Left lung (tissue), 4 donors: ENCODE measurements at regions not wholly inside any gene's neighbourhood (a gene's known extent, or its start where the extent isn't known, plus 50 kb on each side); places are given as distances from the start of the nearest gene placed in this dataset.

Experiments used
- ATAC-seq: fragments of 200-7000 bp; cut with Tn5 transposase; one replicate; pipeline ENCODE4 v1.9.1; 2020; ENCODE audit warnings: moderate library complexity
- DNase-seq, 4 donors: peaks; one replicate each; pipeline ENCODE4 v3.0.0-alpha.2; 2013 to 2020
- H3K27ac ChIP-seq, 2 donors: fragments of 200-600 bp; sonication (generic) in 1 of 2; one replicate each; pipeline versions ENCODE4 v1.5.0 to v1.8.0; 2020 to 2021
- H3K27me3 ChIP-seq, 2 donors: fragments of 200-600 bp; sonication (generic) in 1 of 2; one replicate each; pipeline versions ENCODE4 v1.5.0 to v1.8.0; 2020 to 2021
- H3K36me3 ChIP-seq, 2 donors: fragments of 200-600 bp; sonication (generic) in 1 of 2; one replicate each; pipeline versions ENCODE4 v1.5.0 to v1.8.0; 2020 to 2021
- H3K4me1 ChIP-seq, 2 donors: fragments of 200-600 bp; one replicate each; pipeline ENCODE4 v1.8.0; 2021
- H3K4me3 ChIP-seq, 2 donors: fragments of 200-600 bp; sonication (generic) in 1 of 2; one replicate each; pipeline versions ENCODE4 v1.5.0 to v1.8.0; 2020 to 2021; ENCODE audit warnings: mild to moderate bottlenecking in 1 of 2
- H3K9me3 ChIP-seq, 2 donors: fragments of 200-600 bp; sonication (generic) in 1 of 2; one replicate each; pipeline versions ENCODE4 v1.5.0 to v1.8.0; 2020 to 2021
- intact Hi-C, 2 donors: fragments of 100-400 bp; cut with DNase I; formaldehyde crosslinking; loops; one replicate each; pipeline versions ENCODE4 v1.11.2 to v1.14.2; 2022
- TF ChIP-seq, protein P1 (sequence below), 2 donors: fragments of 200-600 bp; sonication (generic) in 1 of 2; IDR thresholded peaks; one replicate each; pipeline versions ENCODE4 v1.5.0 to v1.8.0; 2021; ENCODE audit warnings: antibody characterized with exemption in 2 of 2
- donor health status: DM: no; HTN: yes; CAD: no.
- donor health status: DM: no; HTN: no; CAD: no.

DNA sequence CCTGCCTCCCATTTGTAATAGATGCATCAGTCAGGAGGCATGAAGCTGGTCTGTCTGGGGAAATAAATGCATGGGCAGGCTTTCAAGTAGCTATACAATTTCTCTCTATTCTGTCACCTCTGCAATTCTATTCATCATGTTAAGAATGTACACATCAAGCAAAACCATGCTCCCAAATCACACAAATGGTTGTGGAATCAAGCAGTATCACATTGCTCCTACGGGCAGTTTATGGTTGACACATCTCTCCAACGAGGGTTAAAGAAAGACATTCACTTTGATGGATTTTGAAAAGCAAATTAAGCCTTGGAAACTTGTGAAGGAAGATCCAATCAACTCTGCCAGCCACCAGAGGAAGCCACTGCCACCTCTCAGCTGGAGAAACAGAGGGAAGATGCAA lies 1277.4 kb upstream of the TMEM132C start:
- H3K27ac ChIP-seq = no peak overlapping the region
- TF ChIP-seq, protein P1, sequence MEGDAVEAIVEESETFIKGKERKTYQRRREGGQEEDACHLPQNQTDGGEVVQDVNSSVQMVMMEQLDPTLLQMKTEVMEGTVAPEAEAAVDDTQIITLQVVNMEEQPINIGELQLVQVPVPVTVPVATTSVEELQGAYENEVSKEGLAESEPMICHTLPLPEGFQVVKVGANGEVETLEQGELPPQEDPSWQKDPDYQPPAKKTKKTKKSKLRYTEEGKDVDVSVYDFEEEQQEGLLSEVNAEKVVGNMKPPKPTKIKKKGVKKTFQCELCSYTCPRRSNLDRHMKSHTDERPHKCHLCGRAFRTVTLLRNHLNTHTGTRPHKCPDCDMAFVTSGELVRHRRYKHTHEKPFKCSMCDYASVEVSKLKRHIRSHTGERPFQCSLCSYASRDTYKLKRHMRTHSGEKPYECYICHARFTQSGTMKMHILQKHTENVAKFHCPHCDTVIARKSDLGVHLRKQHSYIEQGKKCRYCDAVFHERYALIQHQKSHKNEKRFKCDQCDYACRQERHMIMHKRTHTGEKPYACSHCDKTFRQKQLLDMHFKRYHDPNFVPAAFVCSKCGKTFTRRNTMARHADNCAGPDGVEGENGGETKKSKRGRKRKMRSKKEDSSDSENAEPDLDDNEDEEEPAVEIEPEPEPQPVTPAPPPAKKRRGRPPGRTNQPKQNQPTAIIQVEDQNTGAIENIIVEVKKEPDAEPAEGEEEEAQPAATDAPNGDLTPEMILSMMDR (IDR thresholded peaks at IDR 0.05) = no peak

DNA sequence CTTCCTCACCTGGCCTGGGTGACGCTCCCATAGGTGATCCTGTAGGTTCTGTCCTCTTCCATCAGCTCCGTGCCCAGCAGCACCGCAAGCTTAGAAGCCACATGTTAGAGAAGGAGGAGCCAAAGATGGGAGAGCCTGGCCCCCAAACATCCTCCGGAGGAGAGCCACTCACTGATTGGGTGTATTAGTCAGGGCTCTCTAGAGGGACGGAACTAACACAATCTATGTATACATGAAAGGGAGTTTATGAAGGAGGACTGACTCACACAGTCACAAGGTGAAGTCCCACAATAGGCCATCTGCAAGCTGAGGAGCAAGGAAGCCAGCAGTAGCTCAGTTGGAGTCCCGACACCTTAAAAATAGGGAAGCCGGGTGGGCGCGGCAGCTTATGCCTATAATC lies 1273.1 kb upstream of the TMEM132C start:
- intact Hi-C loops = no loop called here
- Histone ChIP-seq H3K4me1 (no peaks in the 10 kb centered on the region), H3K4me3 (no peak overlapping the region), H3K9me3 (no peaks in the 10 kb centered on the region), H3K36me3 (no peaks in the 10 kb centered on the region), H3K27me3 (no peaks in the 10 kb centered on the region), H3K27ac (no peak overlapping the region)
- DNase-seq (no peak), ATAC-seq (no peak)
- TF ChIP-seq, protein P1 (IDR thresholded peaks at IDR 0.05) = no peak

More for the DNA sequence above, 1277.4 kb upstream of the TMEM132C start:
- Histone ChIP-seq H3K4me3 (no peak overlapping the region), H3K4me1 (no peaks in the 10 kb centered on the region), H3K27me3 (no peaks in the 10 kb centered on the region), H3K9me3 (peaks cover 0 to 6% of the 10 kb centered on the region in 2 donors), H3K36me3 (no peaks in the 10 kb centered on the region)
- no peak for ATAC-seq
- DNase-seq = no peak
- intact Hi-C loops = no loop called here

DNA sequence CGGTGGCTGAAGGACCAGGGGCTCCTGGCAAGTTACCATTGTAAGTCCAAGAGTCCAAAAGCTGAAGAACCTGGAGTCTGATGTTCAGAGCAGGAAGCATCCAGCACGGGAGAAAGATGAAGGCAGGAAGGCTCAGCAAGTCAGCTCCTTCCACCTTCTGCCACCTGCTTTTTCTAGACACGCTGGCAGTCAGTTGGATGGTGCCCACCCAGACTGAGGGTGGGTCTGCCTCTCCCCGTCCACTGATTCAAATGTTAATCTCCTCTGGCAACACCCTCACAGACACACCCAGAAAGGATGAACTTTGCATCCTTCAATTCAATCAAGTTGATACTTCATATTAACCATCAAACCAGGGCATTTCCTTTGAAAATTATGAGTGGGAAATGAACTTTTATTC lies 1272.4 kb upstream of the TMEM132C start:
- TF ChIP-seq, protein P1 (IDR thresholded peaks at IDR 0.05) = no peak
- Histone ChIP-seq H3K4me1 (no peaks in the 10 kb centered on the region), H3K27ac (no peak overlapping the region), H3K36me3 (no peaks in the 10 kb centered on the region), H3K27me3 (no peaks in the 10 kb centered on the region), H3K9me3 (no peaks in the 10 kb centered on the region), H3K4me3 (no peak overlapping the region)
- intact Hi-C loops = no loop called here
- DNase-seq (no peak), ATAC-seq (no peak)

DNA sequence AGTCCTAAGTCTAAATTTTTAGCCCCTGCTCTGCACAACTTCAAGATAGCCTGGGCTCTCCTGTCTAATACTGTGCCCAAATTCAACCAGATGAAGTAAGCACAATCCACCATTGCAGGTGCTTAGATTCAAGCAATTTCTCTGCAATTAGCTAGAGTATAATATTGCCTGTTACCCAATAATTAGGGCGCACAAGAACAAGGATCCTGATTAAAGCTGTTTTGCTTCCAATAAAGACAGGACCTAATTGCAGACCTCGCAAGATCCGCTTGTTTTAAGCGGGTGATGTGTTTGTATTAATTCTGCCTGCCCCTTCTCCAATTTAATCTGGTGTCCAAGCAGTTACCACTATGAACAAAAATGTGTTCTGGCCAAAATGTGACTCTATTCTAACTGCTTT lies 1268.9 kb upstream of the TMEM132C start:
- no peaks in the 10 kb centered on the region for H3K9me3 ChIP-seq
- H3K36me3 ChIP-seq = no peaks in the 10 kb centered on the region
- H3K4me3 ChIP-seq = no peak overlapping the region
- TF ChIP-seq, protein P1 (IDR thresholded peaks at IDR 0.05) = no peak
- DNase-seq (no peak), ATAC-seq (no peak)
- intact Hi-C loops = no loop called here
- H3K4me1 ChIP-seq = no peaks in the 10 kb centered on the region
- no peak overlapping the region for H3K27ac ChIP-seq
- peaks cover 0 to 4% of the 10 kb centered on the region in 2 donors for H3K27me3 ChIP-seq

DNA sequence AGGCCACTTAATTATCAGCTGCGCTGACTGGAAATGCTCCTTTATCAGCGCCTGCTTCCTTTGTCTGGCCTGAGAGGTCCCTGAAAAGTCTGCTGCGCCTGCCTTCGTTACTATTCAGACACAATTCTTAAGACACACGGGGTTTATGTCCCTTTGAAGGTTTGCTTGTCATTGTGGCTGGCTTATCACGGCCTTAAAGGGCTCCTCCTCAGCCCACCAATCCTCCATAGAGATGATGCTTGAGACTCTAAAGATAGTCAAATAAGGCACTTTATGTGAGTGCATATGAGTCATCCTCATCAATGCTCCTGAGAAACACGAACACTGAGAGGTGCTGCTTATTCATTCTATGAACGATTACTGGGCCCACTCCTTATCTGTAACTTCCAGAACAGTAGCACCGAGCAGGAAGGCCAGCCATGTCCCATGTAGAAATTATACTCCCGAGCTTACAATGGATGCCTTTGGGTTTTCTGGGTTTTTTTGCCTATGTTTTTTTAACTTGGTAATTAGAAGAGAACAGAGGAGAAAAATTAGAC lies 1268.2 kb upstream of the TMEM132C start:
- DNase-seq (no peak), ATAC-seq (no peak)
- H3K4me3 ChIP-seq = no peak overlapping the region
- no peaks in the 10 kb centered on the region for H3K9me3 ChIP-seq
- no peak overlapping the region for H3K27ac ChIP-seq
- intact Hi-C loops = no loop called here
- TF ChIP-seq, protein P1 (IDR thresholded peaks at IDR 0.05) = no peak
- H3K4me1 ChIP-seq = no peaks in the 10 kb centered on the region
- peaks cover 0 to 4% of the 10 kb centered on the region in 2 donors for H3K27me3 ChIP-seq
- H3K36me3 ChIP-seq = no peaks in the 10 kb centered on the region
